ENCODE measurements at regions not wholly inside any gene's neighbourhood (a gene's known extent, or its start where the extent isn't known, plus 50 kb on each side); places are given as distances from the start of the nearest gene placed in this dataset.
"Not testable (repeated sequence)": the region's sequence is repeated elsewhere in the genome, so short reads cannot be mapped to it uniquely, and the experiment has no call there.

DNA sequence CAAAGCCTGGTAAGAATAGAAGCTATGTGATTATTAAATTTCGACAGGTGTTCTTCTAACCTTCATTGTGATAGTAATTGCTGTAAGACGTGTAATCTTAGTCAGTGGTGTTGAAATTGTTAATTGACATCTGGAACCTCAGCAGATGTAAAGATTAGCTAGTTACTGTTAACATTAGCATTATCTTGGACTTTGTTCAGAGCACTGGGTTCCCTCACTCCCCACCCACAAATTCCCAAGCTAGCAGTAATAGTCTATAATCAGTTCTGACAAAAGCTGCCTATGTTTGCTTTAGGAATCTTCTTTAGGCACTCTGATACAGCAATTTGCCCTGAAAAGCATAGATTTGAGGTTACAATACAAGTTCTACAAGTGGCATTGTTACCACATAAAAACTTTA, 233.7 kb downstream of the EN1 start:
- no peak for DNase-seq (ENCODE audit: low read depth in 3 of 3)

DNA sequence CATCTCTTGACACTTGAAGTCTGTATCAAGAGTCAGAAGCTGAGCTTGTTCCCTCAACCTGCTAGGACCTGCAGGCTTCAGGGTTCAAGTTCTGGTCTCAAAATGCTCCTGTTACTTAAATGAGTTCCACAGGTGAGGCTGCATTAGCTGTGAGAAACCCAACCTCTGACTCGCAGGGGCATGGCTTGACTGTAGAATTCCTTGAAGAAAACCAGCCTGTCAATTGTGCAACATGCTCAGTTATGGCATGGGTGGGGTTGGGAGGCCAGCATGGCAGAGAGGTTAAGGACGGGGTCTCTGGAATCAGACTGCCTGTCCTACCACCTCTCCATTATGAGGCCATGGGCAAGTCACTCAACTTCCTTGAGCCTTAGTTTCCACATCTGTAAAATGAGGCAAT, 235.8 kb downstream of the EN1 start:
- DNase-seq (ENCODE audit: low read depth in 3 of 3): no peak

DNA sequence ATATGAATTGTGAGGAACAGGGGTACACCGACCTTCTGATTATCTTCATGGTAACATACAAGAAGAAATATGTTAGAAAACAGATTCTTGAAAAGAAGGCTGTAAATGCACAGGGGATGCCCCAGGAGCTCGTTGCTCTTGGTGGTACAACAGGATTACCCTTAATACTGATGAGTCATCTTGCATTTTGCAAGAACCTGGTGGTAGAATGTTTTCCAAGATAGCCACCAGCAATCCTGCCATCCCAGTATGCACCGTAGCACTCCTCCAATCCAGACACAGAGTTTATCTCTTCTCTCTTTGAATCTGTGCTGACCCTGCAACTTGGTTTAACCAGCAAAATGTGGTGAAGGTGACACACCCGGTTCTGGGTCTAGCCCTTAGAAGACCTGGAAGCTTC, 238.3 kb downstream of the EN1 start:
- DNase-seq (ENCODE audit: low read depth in 3 of 3): no peak

DNA sequence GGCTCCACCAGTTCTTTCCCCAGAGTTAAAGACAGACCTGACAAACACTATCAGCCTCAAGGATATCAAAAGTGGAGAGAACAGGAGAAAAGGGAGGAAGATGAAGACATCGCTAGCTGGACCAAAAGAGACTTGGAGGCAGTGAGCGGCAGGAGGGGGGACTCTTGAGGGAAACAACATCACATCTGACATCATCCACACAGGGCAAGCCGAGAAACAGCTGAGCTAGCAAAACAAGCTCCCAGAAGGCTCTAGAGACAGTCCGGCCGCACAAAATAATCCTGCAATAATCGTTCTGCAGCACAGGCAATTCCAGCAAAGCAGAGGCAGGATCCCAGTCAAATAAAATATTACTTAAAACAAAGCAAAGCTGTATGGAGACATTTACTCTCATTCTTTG, 239.8 kb downstream of the EN1 start:
- DNase-seq (ENCODE audit: low read depth in 3 of 3): no peak

DNA sequence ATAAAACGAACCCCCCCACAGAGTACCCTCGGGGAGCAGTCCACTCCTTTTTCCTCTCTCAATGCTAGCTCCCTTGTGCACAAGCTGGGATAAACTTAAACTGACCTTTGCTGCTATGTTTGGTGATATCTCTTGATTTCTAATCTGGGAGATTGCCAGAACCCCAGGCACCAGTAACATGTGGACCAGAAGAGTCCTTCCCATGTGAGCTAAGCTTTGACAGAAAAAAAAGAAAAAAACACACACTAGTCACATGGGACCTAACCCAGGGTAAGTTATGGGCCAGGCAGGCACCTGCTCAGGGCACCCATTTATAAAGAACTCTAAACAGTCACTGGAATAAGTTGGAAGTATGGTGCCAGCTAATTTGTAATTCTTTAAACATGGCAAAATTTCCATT, 242.6 kb downstream of the EN1 start:
- DNase-seq (ENCODE audit: low read depth in 3 of 3): no peak

DNA sequence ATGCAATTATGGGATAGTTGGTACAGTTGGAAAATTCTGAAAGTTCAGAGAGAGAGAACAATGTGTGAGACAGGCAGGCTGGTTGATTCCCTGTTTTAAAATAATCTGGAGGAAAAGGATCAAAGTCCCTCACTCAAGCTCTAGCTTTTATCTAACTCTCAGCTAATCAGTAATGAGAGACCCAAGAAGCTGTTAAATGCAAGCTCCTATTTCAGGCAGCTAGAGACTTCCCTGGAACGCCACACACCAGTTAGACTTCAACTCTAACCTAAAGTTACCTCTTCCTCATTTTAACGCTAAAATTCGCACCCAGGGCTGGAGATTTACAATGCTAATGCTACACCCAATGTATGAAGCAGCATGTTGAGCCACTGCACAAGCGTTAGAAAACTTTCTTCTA, 243.1 kb downstream of the EN1 start:
- DNase-seq (ENCODE audit: low read depth in 3 of 3): no peak

DNA sequence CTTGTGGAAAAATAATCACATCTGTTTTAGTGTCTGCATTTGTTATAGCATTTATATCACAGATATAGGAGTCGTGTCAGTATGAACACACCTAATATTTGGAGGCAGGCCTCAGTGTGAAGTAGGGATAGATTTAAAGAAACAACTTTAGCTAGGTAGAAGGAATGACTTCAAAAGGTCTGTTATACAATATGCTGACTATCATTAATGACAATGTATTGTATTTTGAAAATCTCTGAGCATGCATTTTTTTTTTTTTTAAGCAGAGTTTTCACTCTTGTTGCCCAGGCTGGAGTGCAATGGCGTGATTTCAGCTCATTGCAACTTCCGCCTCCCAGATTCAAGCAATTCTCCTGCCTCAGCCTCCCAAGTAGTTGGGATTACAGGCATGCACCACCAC, 248.3 kb downstream of the EN1 start:
- DNase-seq (ENCODE audit: low read depth in 3 of 3): no peak

DNA sequence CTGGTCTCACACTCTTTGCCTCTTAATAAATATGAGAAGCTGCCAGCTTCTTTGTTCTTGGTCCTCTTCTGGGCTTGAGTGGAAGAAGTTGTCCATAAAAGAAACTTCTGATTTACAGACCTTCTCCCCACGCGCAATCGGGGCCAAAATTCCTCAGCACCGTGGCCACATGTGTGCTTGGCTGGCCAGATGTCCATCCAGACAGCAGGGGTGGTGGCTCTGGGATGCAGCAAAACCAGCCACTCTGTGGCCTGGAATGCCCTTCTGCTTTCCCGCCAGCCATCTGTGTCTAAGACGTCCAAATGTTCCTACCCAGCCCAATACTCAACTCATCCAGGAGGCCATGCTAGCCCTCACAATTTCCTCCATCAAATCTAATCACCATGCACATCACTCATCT, 250.8 kb downstream of the EN1 start:
- DNase-seq (ENCODE audit: low read depth in 3 of 3): no peak

DNA sequence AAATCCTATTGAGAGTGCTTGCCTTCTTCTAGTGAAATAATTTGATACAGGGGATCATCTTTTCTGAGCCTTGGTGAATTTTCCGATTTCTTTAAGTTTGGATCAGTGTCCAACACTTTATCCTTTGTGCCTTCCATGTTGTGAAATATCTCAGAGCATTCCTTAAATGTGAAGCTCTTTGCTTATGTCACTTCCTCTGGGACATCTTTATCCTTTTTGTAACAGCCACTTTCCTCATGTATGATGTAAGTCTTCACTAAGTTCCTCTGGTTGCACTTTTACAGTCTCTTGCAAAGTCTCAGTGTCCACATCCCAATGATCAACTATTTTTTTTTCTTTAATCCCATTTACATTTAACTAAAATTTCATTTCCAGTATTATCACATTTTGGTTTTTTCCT, 254.2 kb downstream of the EN1 start:
- no peak for DNase-seq (ENCODE audit: low read depth in 3 of 3)

DNA sequence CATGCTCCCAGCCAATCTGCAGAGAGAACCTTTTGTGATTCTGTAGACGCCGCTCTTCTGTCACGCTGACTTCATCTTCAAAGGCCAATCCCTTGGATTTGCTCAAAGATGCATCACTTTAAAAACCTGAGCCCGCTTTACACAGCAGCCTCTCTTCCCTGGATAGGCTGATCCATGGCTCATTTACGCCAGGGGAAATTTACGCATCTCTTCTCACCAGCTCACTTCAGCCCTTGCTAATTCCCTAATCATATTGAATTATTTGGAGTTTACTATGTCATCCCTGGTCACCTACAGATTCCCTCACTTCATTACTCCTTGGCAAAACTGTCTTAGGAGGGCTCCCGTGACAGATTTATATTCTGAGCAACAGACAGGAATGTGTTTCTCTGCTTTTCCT, 256.2 kb downstream of the EN1 start:
- no peak for DNase-seq (ENCODE audit: low read depth in 3 of 3)

DNA sequence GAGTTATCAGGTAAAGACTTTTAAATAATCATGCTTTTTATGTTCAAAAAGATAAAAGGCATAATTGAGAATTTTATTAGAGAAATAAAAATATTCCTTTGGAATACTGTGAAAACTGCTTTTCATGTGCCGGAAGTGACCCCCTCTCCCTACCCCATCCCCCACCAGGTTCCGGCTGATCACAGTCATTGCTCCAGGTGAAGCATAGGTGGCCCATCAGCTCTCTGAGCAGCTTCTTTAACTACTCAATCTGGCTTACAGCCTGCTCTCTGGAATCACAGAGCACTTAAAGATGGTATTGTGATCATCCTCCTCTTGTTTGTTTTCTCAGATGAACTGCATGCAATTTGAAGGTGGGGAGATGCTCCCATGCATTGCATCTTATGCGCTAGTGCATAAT, 257.7 kb downstream of the EN1 start:
- no peak for DNase-seq (ENCODE audit: low read depth in 3 of 3)

DNA sequence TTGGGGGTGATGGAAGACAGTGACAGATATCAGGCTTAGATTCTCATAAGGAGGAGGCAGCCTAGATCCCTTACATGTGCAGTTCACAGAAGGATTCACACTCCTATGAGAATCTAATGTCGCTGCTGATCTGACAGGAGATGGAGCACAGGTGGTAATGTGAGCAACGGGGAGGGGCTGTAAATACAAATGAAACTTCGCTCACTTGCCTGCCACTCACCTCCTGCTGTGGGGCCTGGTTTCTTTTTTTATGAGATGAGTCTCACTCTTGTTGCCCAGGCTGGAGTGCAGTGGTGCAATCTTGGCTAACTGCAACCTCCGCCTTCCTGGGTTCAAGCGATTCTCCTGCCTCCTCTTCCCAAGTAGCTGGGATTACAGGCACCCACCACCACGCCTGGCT, 258.6 kb downstream of the EN1 start:
- DNase-seq (ENCODE audit: low read depth in 3 of 3): no peak

DNA sequence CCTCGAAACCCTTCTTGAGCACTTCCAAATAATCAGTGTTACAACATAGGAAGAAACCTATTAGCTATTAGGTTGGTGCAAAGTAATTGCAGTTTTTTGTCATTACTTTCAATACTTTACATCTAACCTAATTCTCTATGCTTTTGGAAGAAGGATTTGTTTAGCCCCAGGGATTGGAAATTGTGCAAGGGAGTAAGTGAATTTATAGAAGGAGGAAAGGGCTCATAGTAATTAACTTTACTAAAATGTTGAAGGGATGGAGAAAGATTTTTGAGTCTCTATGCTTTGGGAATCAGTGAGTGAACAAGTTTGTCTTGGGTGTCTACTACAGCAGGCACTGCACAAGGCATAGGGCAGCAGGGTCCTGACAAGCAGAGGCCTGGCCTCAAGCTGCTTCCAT, 261.1 kb downstream of the EN1 start:
- no peak for DNase-seq (ENCODE audit: low read depth in 3 of 3)

DNA sequence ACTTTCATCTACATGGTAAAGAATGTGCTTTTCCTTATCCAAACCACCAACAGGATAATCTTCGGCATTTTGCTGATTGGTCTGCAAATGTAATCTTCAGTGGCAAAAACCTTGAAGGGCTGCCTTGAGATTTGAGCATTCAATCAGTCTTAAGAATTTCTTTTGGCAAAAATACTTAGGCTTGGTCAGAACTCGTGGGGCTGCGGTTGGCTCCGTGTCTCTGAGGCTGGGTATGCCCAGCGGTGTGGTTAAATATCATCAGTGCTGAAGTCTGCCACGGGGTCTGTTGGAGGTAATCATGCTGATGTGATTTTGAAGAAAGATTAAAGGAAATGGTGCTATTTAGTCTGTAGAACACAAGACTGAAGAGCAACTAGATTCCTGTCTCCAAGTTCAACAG, 262.6 kb downstream of the EN1 start:
- DNase-seq (ENCODE audit: low read depth in 3 of 3): no peak

DNA sequence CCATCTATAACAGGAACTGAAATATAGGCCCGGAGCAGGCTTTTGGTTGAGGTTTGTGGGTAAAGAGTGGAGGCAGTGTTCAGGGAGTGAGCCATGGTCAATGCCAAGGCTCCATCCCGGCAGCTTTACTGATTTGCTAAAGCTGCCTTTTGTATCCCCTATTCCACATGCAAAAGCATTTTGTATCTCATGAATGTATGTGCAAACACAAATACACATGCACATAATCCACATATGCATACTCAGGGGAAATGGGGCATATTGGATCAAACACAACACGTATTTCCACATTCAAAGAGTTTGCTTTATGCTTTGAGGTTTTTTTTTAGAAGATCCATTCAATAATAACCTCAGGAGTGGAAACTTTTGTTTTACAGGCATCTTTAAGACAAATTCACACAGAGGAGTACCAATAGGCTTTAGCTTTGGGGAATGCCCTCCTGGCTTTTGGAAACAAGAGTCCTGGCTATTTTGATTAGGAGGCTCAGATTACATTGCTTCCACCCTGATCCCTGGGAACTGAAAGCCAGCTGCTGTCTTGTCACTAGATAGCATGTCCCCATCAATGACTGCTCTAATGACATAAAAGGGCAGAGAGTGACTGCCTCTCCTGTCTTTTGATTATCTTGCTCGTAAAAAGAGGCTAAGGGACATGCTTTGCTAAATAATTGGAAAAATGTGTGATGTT, 263.2 kb downstream of the EN1 start:
- DNase-seq (ENCODE audit: low read depth in 3 of 3): no peak

DNA sequence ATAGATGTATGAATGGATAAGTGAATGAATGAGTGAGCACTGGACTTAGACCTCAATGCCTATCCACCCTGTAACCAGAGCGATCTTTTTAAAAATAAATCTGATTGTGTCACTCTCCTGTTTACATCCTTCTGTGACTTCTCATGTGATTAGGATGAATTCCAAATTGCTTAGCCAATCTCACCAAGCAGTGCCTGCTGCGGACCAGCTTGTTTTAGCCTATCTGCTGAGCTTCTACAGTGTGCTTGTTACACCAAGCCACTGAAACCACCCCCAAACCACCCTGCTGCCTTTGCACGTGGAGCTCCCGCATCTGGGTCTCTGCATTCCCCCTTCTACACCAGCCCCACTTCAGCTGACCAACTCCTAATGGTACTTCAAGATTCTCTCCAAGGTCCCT, 265.4 kb downstream of the EN1 start:
- DNase-seq (ENCODE audit: low read depth in 3 of 3): no peak

DNA sequence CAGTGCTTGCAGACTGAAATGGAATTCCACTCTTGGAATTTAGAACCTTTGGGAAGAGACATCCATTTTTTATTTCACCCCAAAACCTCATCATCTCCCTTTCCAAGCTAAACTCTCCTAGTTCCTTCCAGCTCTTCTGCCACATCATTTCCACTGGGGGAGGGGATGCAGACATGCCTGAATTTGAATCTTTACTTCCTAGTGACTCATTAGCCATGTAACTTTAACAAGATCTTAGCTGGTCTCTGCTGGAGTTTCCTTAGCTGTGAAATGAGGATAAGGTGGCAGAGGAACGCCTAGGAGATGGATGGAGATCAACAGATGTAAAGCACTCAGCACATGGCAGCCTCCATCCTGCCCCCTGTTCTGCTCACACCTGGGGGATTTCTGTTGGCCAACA, 266.8 kb downstream of the EN1 start:
- DNase-seq (ENCODE audit: low read depth in 3 of 3): no peak

DNA sequence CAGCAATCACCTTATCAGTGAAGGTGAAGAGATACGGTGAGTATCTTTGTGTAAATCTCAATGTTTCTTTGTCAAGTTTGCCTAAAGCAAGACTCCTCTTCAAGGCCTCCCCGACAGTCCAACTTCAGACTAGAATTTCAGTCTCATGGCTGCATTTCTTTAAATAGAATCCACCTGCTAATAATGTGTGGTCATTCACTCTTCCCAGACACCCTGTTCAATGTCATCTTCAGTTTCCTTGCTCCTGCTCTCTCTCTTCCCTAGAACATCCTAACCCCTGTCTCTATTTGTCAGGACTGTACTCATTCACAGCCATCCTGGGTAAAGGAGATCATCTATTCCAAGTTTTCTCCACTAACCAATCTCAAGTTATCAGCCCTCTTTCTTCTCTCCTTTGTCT, 267.3 kb downstream of the EN1 start:
- no peak for DNase-seq (ENCODE audit: low read depth in 3 of 3)

DNA sequence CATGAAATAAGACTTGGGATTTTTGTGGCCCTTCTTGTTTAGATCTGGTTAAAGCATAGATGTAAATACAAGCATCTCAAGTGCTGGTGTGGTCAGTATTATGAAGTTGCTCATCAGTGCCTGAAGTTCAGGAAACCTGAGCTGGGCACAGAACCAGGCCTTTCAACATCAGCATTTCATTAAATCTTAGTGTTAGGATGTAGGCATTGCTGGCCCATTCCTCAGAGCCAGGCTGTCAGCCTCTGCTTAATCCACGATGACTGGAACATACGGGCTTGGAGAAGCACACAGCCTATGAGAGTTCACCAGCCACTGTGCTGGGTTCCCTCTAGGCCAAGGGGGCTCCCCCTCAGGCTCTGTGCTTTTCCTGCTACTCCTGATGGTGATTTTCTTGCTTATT, 270.2 kb downstream of the EN1 start:
- DNase-seq (ENCODE audit: low read depth in 3 of 3): no peak

DNA sequence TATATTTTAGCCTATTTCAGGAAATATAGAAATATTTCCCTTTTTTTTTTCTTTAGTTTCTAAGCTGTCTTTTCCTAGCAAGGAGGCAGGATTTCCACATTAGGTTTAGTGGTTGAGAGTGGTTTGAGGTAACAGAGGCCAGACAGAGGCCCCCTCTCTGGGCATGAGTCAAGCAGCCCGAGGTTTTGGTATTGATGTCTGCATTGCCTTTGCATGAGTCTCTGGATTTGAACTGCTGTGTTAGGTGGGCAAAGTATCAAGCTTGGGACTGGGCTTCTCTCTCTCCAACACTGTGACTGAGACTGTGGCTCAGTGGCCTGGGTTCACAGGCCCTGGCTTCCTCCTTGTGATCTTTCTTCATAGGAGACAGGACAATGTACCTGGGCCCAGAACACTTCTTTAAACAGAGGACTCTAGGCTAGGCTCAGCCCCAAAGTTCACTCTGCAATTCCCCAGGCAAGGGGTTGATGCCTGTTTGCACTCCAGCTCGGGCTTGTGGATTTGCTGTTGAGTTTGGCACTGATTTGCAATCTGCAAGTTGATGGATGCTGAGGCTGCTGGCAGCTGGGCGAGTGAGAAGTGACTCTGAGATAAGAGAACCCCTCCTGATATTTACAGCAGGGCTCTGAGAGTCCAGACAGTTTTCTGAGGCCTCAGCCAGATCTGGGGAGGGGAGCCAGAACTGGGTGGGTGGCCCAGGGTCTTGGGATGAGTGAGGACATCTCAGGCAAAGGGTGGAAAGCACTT, 271.2 kb downstream of the EN1 start:
- no peak for DNase-seq (ENCODE audit: low read depth in 3 of 3)

DNA sequence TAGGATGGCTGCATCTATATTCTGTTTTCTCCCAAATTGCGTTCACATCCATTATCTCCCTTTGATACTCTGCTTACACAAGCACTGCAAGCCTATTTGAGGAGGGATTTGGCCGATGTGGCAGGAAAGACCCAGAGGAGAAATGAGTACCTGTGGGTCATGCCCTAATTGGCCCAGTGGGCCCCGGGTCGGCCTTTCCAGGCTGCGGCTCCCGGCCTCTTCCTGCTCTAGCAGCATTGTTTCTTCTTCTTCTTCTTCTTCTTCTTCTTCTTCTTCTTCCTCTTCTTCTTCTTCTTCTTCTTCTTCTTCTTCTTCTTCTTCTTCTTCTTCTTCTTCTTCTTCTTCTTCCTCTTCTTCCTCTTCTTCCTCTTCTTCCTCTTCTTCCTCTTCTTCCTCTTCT, 275.1 kb downstream of the EN1 start:
- not testable (repeated sequence) for DNase-seq (ENCODE audit: low read depth in 3 of 3)

DNA sequence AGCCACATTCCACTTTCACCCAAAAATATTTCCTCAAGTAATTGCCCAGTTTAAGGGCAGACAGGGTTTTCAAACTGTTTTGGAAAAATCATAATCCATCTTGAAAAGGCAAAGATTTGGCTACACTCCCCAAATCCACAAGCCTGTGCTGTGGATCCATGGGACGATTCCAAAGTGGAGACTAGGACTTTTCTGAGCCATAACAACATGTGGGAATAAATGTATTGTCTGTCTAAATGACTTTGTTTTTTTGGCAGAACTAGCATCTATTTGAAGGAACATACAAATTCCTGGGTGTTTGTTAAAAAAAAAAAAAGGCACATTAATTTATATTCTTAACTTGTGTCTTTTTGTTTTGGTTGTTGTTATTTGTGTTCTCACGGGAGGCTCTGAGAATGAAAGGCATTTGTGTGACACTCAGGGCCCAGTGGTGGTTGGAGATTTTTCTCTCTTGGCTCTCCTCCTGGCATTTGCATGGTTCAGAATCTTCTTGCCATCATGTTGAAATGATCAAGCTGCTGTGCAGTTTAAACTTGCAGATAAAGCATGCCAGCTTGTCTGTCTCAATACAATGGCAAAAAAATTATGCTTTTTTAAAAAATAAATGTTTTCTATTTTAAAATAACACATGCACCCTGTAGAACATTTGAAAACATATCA, 277.4 kb downstream of the EN1 start:
- no peak for DNase-seq (ENCODE audit: low read depth in 3 of 3)

DNA sequence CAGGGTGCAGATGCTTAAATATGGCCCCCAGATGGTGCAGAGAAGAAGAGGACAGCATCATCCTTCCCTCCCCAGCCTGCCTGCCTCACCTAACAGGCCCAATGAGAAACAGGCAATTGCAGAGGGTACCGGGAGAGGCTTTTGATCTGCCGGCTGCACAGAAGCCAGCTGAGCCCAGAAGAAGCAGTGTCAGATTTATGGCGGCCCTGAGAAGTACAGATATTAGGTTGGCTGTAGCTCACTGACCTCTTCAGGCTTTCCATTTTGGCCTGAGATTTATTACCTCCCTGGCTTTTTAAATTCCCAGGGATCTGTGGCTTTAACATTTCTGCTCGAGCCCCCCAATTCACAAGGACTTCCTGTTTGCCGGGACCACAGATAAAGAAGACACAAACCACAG, 278.7 kb downstream of the EN1 start:
- DNase-seq (ENCODE audit: low read depth in 3 of 3): no peak

All from stimulated activated CD4-positive, alpha-beta T cell treated with anti-CD3 and anti-CD28 coated beads, TNF-alpha, amount 100 ng/mL, for 48 hours (primary cell).